ENCODE measurements at regions not wholly inside any gene's neighbourhood (a gene's known extent, or its start where the extent isn't known, plus 50 kb on each side); places are given as distances from the start of the nearest gene placed in this dataset.

DNA sequence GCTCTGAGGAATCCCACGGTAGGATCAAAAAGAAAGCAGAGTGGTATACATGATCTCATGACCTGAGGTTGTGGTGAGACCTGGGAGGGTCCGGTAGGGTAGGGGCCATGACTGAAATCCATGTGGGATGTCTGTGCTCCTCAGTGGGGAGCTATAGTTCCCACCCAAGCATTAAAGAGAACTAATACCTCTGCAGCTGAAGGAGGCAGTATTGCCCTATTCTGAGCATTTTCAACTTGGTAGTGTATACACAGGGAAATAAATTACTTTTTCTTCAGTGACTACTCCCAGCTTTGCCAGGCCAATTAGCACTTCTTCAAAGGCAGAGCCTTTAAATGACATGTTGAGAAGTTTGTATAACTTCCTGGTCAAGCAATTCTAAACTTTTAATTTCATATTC is 613.8 kb downstream of the KCNH5 start:
- no peak for DNase-seq (ENCODE audit: low read depth in 2 of 2)
- no peak overlapping the region for H3K27ac ChIP-seq (ENCODE audit: insufficient read depth, low read length)

DNA sequence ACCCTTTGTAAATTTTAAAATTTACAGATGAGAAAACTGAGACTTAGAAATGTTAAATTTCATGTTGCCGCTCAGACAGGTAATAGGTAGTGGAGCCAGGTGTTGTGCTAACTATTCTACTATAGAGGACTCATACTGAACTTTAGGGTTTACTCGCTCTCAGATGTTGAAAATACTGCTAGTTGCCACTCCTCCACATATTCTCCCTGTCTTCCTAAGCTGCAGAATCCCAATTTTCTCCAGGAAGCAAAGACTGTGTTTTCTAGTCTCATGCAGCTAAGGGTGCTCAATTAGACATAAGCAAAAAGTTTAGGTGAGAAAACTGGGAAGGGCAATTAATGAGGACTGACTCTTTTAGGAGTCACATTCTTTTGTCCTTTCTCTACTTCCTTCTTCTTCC is 612.3 kb downstream of the KCNH5 start:
- no peaks in the 10 kb centered on the region for H4K20me1 ChIP-seq (ENCODE audit: control insufficient read depth, extremely low read depth, insufficient read depth, low read length)
- H3K79me2 ChIP-seq (ENCODE audit: control insufficient read depth, insufficient read depth, low read length) = no peaks in the 10 kb centered on the region
- no peak overlapping the region for H3K4me2 ChIP-seq (ENCODE audit: extremely low read depth, insufficient read depth, low read length)
- no peak for TF ChIP-seq EZH2 (IDR thresholded peaks at IDR 0.05; ENCODE audit: low read length, missing control alignments)
- TF ChIP-seq, protein P1, sequence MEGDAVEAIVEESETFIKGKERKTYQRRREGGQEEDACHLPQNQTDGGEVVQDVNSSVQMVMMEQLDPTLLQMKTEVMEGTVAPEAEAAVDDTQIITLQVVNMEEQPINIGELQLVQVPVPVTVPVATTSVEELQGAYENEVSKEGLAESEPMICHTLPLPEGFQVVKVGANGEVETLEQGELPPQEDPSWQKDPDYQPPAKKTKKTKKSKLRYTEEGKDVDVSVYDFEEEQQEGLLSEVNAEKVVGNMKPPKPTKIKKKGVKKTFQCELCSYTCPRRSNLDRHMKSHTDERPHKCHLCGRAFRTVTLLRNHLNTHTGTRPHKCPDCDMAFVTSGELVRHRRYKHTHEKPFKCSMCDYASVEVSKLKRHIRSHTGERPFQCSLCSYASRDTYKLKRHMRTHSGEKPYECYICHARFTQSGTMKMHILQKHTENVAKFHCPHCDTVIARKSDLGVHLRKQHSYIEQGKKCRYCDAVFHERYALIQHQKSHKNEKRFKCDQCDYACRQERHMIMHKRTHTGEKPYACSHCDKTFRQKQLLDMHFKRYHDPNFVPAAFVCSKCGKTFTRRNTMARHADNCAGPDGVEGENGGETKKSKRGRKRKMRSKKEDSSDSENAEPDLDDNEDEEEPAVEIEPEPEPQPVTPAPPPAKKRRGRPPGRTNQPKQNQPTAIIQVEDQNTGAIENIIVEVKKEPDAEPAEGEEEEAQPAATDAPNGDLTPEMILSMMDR (conservative IDR thresholded peaks at IDR 0.05 in 1 of 2, IDR thresholded peaks at IDR 0.05 in 1 of 2; ENCODE audit: low read depth in 1 of 2, low read length in 2 of 2) = no peak
- H3K9me3 ChIP-seq (ENCODE audit: control insufficient read depth, insufficient read depth, low read depth, low read length) = no peaks in the 10 kb centered on the region
- H3K36me3 ChIP-seq (ENCODE audit: control insufficient read depth, insufficient read depth, low read length) = no peaks in the 10 kb centered on the region
- H3K4me3 ChIP-seq (replicated peaks in 1 of 4; ENCODE audit: control extremely low read depth in 1 of 4, insufficient read depth in 1 of 4, low read depth in 3 of 4, low read length in 4 of 4) = no peak overlapping the region
- H3K27me3 ChIP-seq (ENCODE audit: control insufficient read depth, insufficient read depth, low read length) = no peaks in the 10 kb centered on the region
- DNase-seq (ENCODE audit: low read depth in 2 of 2) = no peak
- H2AFZ ChIP-seq (ENCODE audit: low read length) = no peak overlapping the region
- H3K4me1 ChIP-seq (ENCODE audit: control insufficient read depth, extremely low read depth, insufficient read depth, low read length) = no peaks in the 10 kb centered on the region
- no peak overlapping the region for H3K9ac ChIP-seq (ENCODE audit: insufficient read depth, low read length)
- no peak overlapping the region for H3K27ac ChIP-seq (ENCODE audit: insufficient read depth, low read length)

More for the DNA sequence above, 613.8 kb downstream of the KCNH5 start:
- Histone ChIP-seq H3K79me2 (ENCODE audit: control insufficient read depth, insufficient read depth, low read length) (no peaks in the 10 kb centered on the region), H3K4me1 (ENCODE audit: control insufficient read depth, extremely low read depth, insufficient read depth, low read length) (no peaks in the 10 kb centered on the region), H3K36me3 (ENCODE audit: control insufficient read depth, insufficient read depth, low read length) (no peaks in the 10 kb centered on the region), H3K4me3 (replicated peaks in 1 of 4; ENCODE audit: control extremely low read depth in 1 of 4, insufficient read depth in 1 of 4, low read depth in 3 of 4, low read length in 4 of 4) (no peak overlapping the region), H3K9me3 (ENCODE audit: control insufficient read depth, insufficient read depth, low read depth, low read length) (no peaks in the 10 kb centered on the region), H3K4me2 (ENCODE audit: extremely low read depth, insufficient read depth, low read length) (no peak overlapping the region), H2AFZ (ENCODE audit: low read length) (no peak overlapping the region), H3K9ac (ENCODE audit: insufficient read depth, low read length) (no peak overlapping the region), H3K27me3 (ENCODE audit: control insufficient read depth, insufficient read depth, low read length) (no peaks in the 10 kb centered on the region), H4K20me1 (ENCODE audit: control insufficient read depth, extremely low read depth, insufficient read depth, low read length) (no peaks in the 10 kb centered on the region)
- TF ChIP-seq EZH2 (IDR thresholded peaks at IDR 0.05; ENCODE audit: low read length, missing control alignments) = no peak
- TF ChIP-seq, protein P1 (conservative IDR thresholded peaks at IDR 0.05 in 1 of 2, IDR thresholded peaks at IDR 0.05 in 1 of 2; ENCODE audit: low read depth in 1 of 2, low read length in 2 of 2) = no peak

DNA sequence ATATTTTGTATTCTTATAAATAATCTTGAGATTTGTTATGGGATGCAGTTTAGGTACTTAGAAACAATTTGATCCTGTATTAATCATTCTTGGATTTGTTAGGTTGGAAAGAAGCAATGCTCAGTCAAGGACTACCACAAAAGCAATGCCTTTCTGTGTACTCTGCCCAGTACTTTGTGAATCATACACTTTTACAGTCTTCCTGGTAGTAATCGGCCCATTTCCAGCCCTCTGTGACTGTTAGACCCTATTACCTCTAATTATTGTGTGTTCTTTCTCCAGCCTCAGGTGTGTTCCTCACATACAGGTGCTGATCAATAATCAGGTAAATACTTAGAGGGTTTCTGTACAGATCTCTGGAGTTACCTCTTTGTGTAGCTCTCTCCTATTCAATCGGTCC is 609.0 kb downstream of the KCNH5 start:
- no peaks in the 10 kb centered on the region for H3K9me3 ChIP-seq (ENCODE audit: control insufficient read depth, insufficient read depth, low read depth, low read length)
- no peaks in the 10 kb centered on the region for H3K36me3 ChIP-seq (ENCODE audit: control insufficient read depth, insufficient read depth, low read length)
- H3K27me3 ChIP-seq (ENCODE audit: control insufficient read depth, insufficient read depth, low read length) = no peaks in the 10 kb centered on the region
- no peak overlapping the region for H3K4me3 ChIP-seq (replicated peaks in 1 of 4; ENCODE audit: control extremely low read depth in 1 of 4, insufficient read depth in 1 of 4, low read depth in 3 of 4, low read length in 4 of 4)
- H2AFZ ChIP-seq (ENCODE audit: low read length) = no peak overlapping the region
- no peak overlapping the region for H3K9ac ChIP-seq (ENCODE audit: insufficient read depth, low read length)
- no peak overlapping the region for H3K4me2 ChIP-seq (ENCODE audit: extremely low read depth, insufficient read depth, low read length)
- no peak for TF ChIP-seq EZH2 (IDR thresholded peaks at IDR 0.05; ENCODE audit: low read length, missing control alignments)
- TF ChIP-seq, protein P1 (conservative IDR thresholded peaks at IDR 0.05 in 1 of 2, IDR thresholded peaks at IDR 0.05 in 1 of 2; ENCODE audit: low read depth in 1 of 2, low read length in 2 of 2) = no peak
- H4K20me1 ChIP-seq (ENCODE audit: control insufficient read depth, extremely low read depth, insufficient read depth, low read length) = no peaks in the 10 kb centered on the region
- peak in 1 of 2 donors; percentile 15 for DNase-seq (ENCODE audit: low read depth in 2 of 2)
- H3K4me1 ChIP-seq (ENCODE audit: control insufficient read depth, extremely low read depth, insufficient read depth, low read length) = no peaks in the 10 kb centered on the region
- no peaks in the 10 kb centered on the region for H3K79me2 ChIP-seq (ENCODE audit: control insufficient read depth, insufficient read depth, low read length)
- no peak overlapping the region for H3K27ac ChIP-seq (ENCODE audit: insufficient read depth, low read length)

Measured in fibroblast of lung (primary cell).